ENCODE measurements at regions not wholly inside any gene's neighbourhood (a gene's known extent, or its start where the extent isn't known, plus 50 kb on each side); places are given as distances from the start of the nearest gene placed in this dataset.

GRCh38 chr1:14292520-14292919 is 306.0 kb upstream of the KAZN start:
- DNase-seq (ENCODE audit: low read depth), result no peak
- H3K27me3 ChIP-seq (ENCODE audit: control insufficient read depth, insufficient read depth, low read length), result no peaks in the 10 kb centered on the region
- no peak for FAIRE-seq
- no peak for TF ChIP-seq CTCF (IDR thresholded peaks at IDR 0.05; ENCODE audit: insufficient read depth, low read length, severe bottlenecking)
- H3K36me3 ChIP-seq (ENCODE audit: control insufficient read depth, insufficient read depth, low read length), result no peaks in the 10 kb centered on the region
- H3K4me3 ChIP-seq (ENCODE audit: low read depth, low read length), result no peak overlapping the region

GRCh38 chr1:14294006-14294405 is 304.5 kb upstream of the KAZN start:
- DNase-seq (ENCODE audit: low read depth) (no peak), FAIRE-seq (no peak)
- H3K4me3 ChIP-seq (ENCODE audit: low read depth, low read length), result no peak overlapping the region
- no peaks in the 10 kb centered on the region for H3K36me3 ChIP-seq (ENCODE audit: control insufficient read depth, insufficient read depth, low read length)
- TF ChIP-seq CTCF (IDR thresholded peaks at IDR 0.05; ENCODE audit: insufficient read depth, low read length, severe bottlenecking), result no peak
- H3K27me3 ChIP-seq (ENCODE audit: control insufficient read depth, insufficient read depth, low read length), result no peaks in the 10 kb centered on the region

GRCh38 chr1:14294860-14295536 is 303.5 kb upstream of the KAZN start:
- H3K4me3 ChIP-seq (ENCODE audit: low read depth, low read length), result no peak overlapping the region
- no peak for TF ChIP-seq CTCF (IDR thresholded peaks at IDR 0.05; ENCODE audit: insufficient read depth, low read length, severe bottlenecking)
- DNase-seq (ENCODE audit: low read depth), result no peak
- H3K27me3 ChIP-seq (ENCODE audit: control insufficient read depth, insufficient read depth, low read length), result no peaks in the 10 kb centered on the region
- H3K36me3 ChIP-seq (ENCODE audit: control insufficient read depth, insufficient read depth, low read length), result no peaks in the 10 kb centered on the region
- peak; percentile 13 for FAIRE-seq

GRCh38 chr1:14296795-14297194 is 301.7 kb upstream of the KAZN start:
- TF ChIP-seq CTCF (IDR thresholded peaks at IDR 0.05; ENCODE audit: insufficient read depth, low read length, severe bottlenecking), result no peak
- Histone ChIP-seq H3K4me3 (ENCODE audit: low read depth, low read length) (no peak overlapping the region), H3K27me3 (ENCODE audit: control insufficient read depth, insufficient read depth, low read length) (no peaks in the 10 kb centered on the region), H3K36me3 (ENCODE audit: control insufficient read depth, insufficient read depth, low read length) (no peaks in the 10 kb centered on the region)
- no peak for DNase-seq (ENCODE audit: low read depth)
- FAIRE-seq, result no peak

GRCh38 chr1:14297356-14297755 is 301.1 kb upstream of the KAZN start:
- no peak for FAIRE-seq
- TF ChIP-seq CTCF (IDR thresholded peaks at IDR 0.05; ENCODE audit: insufficient read depth, low read length, severe bottlenecking), result no peak

GRCh38 chr1:14298806-14299205 is 299.7 kb upstream of the KAZN start:
- FAIRE-seq (no peak), DNase-seq (ENCODE audit: low read depth) (no peak)
- Histone ChIP-seq H3K27me3 (ENCODE audit: control insufficient read depth, insufficient read depth, low read length) (no peaks in the 10 kb centered on the region), H3K4me3 (ENCODE audit: low read depth, low read length) (no peak overlapping the region), H3K36me3 (ENCODE audit: control insufficient read depth, insufficient read depth, low read length) (no peaks in the 10 kb centered on the region)
- TF ChIP-seq CTCF (IDR thresholded peaks at IDR 0.05; ENCODE audit: insufficient read depth, low read length, severe bottlenecking), result no peak

More at GRCh38 chr1:14297356-14297755, 301.1 kb upstream of the KAZN start:
- no peaks in the 10 kb centered on the region for H3K27me3 ChIP-seq (ENCODE audit: control insufficient read depth, insufficient read depth, low read length)
- H3K36me3 ChIP-seq (ENCODE audit: control insufficient read depth, insufficient read depth, low read length), result no peaks in the 10 kb centered on the region
- H3K4me3 ChIP-seq (ENCODE audit: low read depth, low read length), result no peak overlapping the region
- no peak for DNase-seq (ENCODE audit: low read depth)

All from bronchial epithelial cell (primary cell).